Heart left ventricle (tissue), 13 donors: ENCODE measurements at regions not wholly inside any gene's neighbourhood (a gene's known extent, or its start where the extent isn't known, plus 50 kb on each side); places are given as distances from the start of the nearest gene placed in this dataset.

Experiments
- POLR2A ChIP-seq, 2 donors: fragments of 450-650 bp; IDR thresholded peaks; one replicate each; pipeline ENCODE4 v1.6.1; 2017; ENCODE audit warnings: antibody characterized with exemption in 2 of 2, mild to moderate bottlenecking in 2 of 2, moderate library complexity in 2 of 2
- TF ChIP-seq, protein P1 (sequence below), 12 donors: fragments of 200-600 bp; sonication (generic) in 4 of 12; IDR thresholded peaks; one replicate each; pipeline versions ENCODE4 v1.5.0 to v1.8.0; 2018 to 2022; ENCODE audit warnings: antibody characterized with exemption in 12 of 12, mild to moderate bottlenecking in 5 of 12
- donor health status: ischemic (EF 13 %, LVEDD 7.1; RV severe dilation, severe dysfunction).
- donor health status: DM: no; HTN: yes; CAD: no.
- donor health status: DM: no; HTN: no; CAD: no.
- donor health status: ischemic (EF 25% LVEDD 6.9; RV normal size, moderate dysfunction).
- donor health status: ischemic (EF 25% LVEDD 5.7; RV mildly dilated, moderate dysfunction).
- donor health status: ischemic (EF 35%, LVEDD 5.7; RV mildly dilated, moderate dysfunction).
- donor health status: nonischemic (EF 11% LVEDD 7.7; RV severe dilation, severe dysfunction).
- donor health status: DM: yes; HTN: yes; CAD: no.
- donor health status: PGD.
- donor health status: ischemic (EF 29% LVEDD 5.4; RV normal size, mild dysfunction).
- donor health status: nonischemic (EF 23%, LVEDD 6.1; RV moderate dilation, normal function).

DNA sequence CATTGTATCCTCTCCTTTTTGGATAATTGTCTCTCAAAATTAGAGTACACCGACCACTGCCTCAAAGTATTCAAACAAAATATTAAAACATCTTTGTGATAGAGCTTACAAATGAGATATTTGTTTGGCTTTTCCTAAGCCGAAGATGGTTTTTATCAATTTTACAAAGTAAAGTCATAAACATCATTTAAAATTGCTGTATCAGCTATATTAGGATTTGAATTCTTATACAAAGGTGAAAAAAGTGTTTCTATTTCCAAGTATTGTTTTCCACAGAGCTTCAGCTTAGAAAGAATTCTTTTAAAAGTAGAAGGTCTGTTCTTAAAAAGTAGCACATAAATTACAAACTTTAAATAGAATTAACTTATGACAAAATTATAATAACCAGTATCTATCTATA, 116.6 kb upstream of the IFNE start:
- TF ChIP-seq, protein P1, sequence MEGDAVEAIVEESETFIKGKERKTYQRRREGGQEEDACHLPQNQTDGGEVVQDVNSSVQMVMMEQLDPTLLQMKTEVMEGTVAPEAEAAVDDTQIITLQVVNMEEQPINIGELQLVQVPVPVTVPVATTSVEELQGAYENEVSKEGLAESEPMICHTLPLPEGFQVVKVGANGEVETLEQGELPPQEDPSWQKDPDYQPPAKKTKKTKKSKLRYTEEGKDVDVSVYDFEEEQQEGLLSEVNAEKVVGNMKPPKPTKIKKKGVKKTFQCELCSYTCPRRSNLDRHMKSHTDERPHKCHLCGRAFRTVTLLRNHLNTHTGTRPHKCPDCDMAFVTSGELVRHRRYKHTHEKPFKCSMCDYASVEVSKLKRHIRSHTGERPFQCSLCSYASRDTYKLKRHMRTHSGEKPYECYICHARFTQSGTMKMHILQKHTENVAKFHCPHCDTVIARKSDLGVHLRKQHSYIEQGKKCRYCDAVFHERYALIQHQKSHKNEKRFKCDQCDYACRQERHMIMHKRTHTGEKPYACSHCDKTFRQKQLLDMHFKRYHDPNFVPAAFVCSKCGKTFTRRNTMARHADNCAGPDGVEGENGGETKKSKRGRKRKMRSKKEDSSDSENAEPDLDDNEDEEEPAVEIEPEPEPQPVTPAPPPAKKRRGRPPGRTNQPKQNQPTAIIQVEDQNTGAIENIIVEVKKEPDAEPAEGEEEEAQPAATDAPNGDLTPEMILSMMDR (IDR thresholded peaks at IDR 0.05), result no peak
- TF ChIP-seq POLR2A (IDR thresholded peaks at IDR 0.05), result no peak
